HG03442 (cell line): ENCODE measurements at regions not wholly inside any gene's neighbourhood (a gene's known extent, or its start where the extent isn't known, plus 50 kb on each side); places are given as distances from the start of the nearest gene placed in this dataset.

Experiments used
- ATAC-seq: cut with Tn5 transposase; IDR thresholded peaks from one replicate; pipeline ENCODE4 v1.9.1; 2021; ENCODE audit warnings: mild to moderate bottlenecking, moderate library complexity; ENCODE audit not compliant: unreplicated experiment

- ATAC-seq, result no peak
These were observed 521.6 kb downstream of the PLPP3 start for GRCh38 chr1:56057466-56058405.

- ATAC-seq, result no peak
These were observed 522.7 kb downstream of the PLPP3 start for GRCh38 chr1:56056438-56057287.

- ATAC-seq, result no peak
These were observed 524.4 kb downstream of the PLPP3 start for GRCh38 chr1:56054959-56055358.

GRCh38 chr1:56052041-56052440, 527.3 kb downstream of the PLPP3 start:
- ATAC-seq, result no peak

- ATAC-seq, result no peak
These were observed 528.5 kb downstream of the PLPP3 start for GRCh38 chr1:56050911-56051310.

GRCh38 chr1:56045477-56045876, 533.9 kb downstream of the PLPP3 start:
- ATAC-seq, result no peak

GRCh38 chr1:56045062-56045461, 534.3 kb downstream of the PLPP3 start:
- no peak for ATAC-seq

- no peak for ATAC-seq
These were observed 542.9 kb downstream of the PLPP3 start for GRCh38 chr1:56036479-56036878.

- ATAC-seq, result no peak
These were observed 544.4 kb downstream of the PLPP3 start for GRCh38 chr1:56034847-56035481.

GRCh38 chr1:56034222-56034621, 545.1 kb downstream of the PLPP3 start:
- no peak for ATAC-seq

- ATAC-seq, result no peak
These were observed 545.9 kb downstream of the PLPP3 start for GRCh38 chr1:56033321-56034037.

GRCh38 chr1:56032096-56032676, 547.2 kb downstream of the PLPP3 start:
- no peak for ATAC-seq

GRCh38 chr1:56031001-56031400, 548.4 kb downstream of the PLPP3 start:
- no peak for ATAC-seq

- no peak for ATAC-seq
These were observed 549.9 kb downstream of the PLPP3 start for GRCh38 chr1:56029319-56030003.

- ATAC-seq, result no peak
These were observed 550.5 kb downstream of the PLPP3 start for GRCh38 chr1:56028911-56029310.

- no peak for ATAC-seq
These were observed 551.1 kb downstream of the PLPP3 start for GRCh38 chr1:56028244-56028643.

GRCh38 chr1:56025942-56026341, 553.4 kb downstream of the PLPP3 start:
- no peak for ATAC-seq

GRCh38 chr1:56024155-56024554, 555.2 kb downstream of the PLPP3 start:
- ATAC-seq, result no peak

GRCh38 chr1:56019922-56020321, 559.4 kb downstream of the PLPP3 start:
- no peak for ATAC-seq

GRCh38 chr1:56019472-56019871, 559.9 kb downstream of the PLPP3 start:
- no peak for ATAC-seq
